ENCODE measurements at regions not wholly inside any gene's neighbourhood (a gene's known extent, or its start where the extent isn't known, plus 50 kb on each side); places are given as distances from the start of the nearest gene placed in this dataset.

GRCh38 chr2:134086594-134087219, 167.2 kb upstream of the MGAT5 start:
- Histone ChIP-seq H3K9ac (ENCODE audit: low read depth, low read length, poor library complexity, severe bottlenecking) (no peak overlapping the region), H3K79me2 (ENCODE audit: insufficient read depth, low read length) (no peaks in the 10 kb centered on the region), H3K4me1 (ENCODE audit: insufficient read depth, low read length, poor library complexity, severe bottlenecking) (no peaks in the 10 kb centered on the region), H4K20me1 (ENCODE audit: insufficient read depth, low read length, poor library complexity, severe bottlenecking) (no peaks in the 10 kb centered on the region), H3K4me3 (ENCODE audit: low read length, poor library complexity, severe bottlenecking) (no peak overlapping the region), H3K9me3 (ENCODE audit: insufficient read depth, low read depth, low read length) (no peaks in the 10 kb centered on the region), H3K36me3 (ENCODE audit: insufficient read depth, low read length) (no peaks in the 10 kb centered on the region), H3K9me2 (replicated peaks; ENCODE audit: low read depth, low read length) (no peaks in the 10 kb centered on the region), H3K4me2 (ENCODE audit: low read depth, low read length, poor library complexity, severe bottlenecking) (no peak overlapping the region), H3K27me3 (ENCODE audit: insufficient read depth, low read length, poor library complexity, severe bottlenecking) (no peaks in the 10 kb centered on the region), H2AFZ (ENCODE audit: low read length) (no peak overlapping the region), H3F3A (ENCODE audit: low read depth) (no peaks in the 10 kb centered on the region)
- no peak for TF ChIP-seq EZH2phosphoT487 (IDR thresholded peaks at IDR 0.05; ENCODE audit: borderline replicate concordance)
- no peak for TF ChIP-seq CTCF (conservative IDR thresholded peaks at IDR 0.05; ENCODE audit: low read length)

GRCh38 chr2:134087371-134087921, 166.4 kb upstream of the MGAT5 start:
- Histone ChIP-seq H3K79me2 (ENCODE audit: insufficient read depth, low read length) (no peaks in the 10 kb centered on the region), H3K36me3 (ENCODE audit: insufficient read depth, low read length) (no peaks in the 10 kb centered on the region), H3K9me3 (ENCODE audit: insufficient read depth, low read depth, low read length) (no peaks in the 10 kb centered on the region), H3F3A (ENCODE audit: low read depth) (no peaks in the 10 kb centered on the region), H3K9ac (ENCODE audit: low read depth, low read length, poor library complexity, severe bottlenecking) (no peak overlapping the region), H3K9me2 (replicated peaks; ENCODE audit: low read depth, low read length) (no peaks in the 10 kb centered on the region), H3K27me3 (ENCODE audit: insufficient read depth, low read length, poor library complexity, severe bottlenecking) (no peaks in the 10 kb centered on the region), H3K4me3 (ENCODE audit: low read length, poor library complexity, severe bottlenecking) (no peak overlapping the region), H3K4me2 (ENCODE audit: low read depth, low read length, poor library complexity, severe bottlenecking) (no peak overlapping the region), H3K4me1 (ENCODE audit: insufficient read depth, low read length, poor library complexity, severe bottlenecking) (no peaks in the 10 kb centered on the region), H4K20me1 (ENCODE audit: insufficient read depth, low read length, poor library complexity, severe bottlenecking) (no peaks in the 10 kb centered on the region), H2AFZ (ENCODE audit: low read length) (no peak overlapping the region)
- no peak for TF ChIP-seq CTCF (conservative IDR thresholded peaks at IDR 0.05; ENCODE audit: low read length)
- TF ChIP-seq EZH2phosphoT487 (IDR thresholded peaks at IDR 0.05; ENCODE audit: borderline replicate concordance) = no peak

GRCh38 chr2:134089454-134089853, 164.4 kb upstream of the MGAT5 start:
- Histone ChIP-seq H3K9ac (ENCODE audit: low read depth, low read length, poor library complexity, severe bottlenecking) (no peak overlapping the region), H3K4me3 (ENCODE audit: low read length, poor library complexity, severe bottlenecking) (no peak overlapping the region)

GRCh38 chr2:134097740-134098139, 156.1 kb upstream of the MGAT5 start:
- Histone ChIP-seq H3K4me3 (ENCODE audit: low read length, poor library complexity, severe bottlenecking) (no peak overlapping the region), H3K9ac (ENCODE audit: low read depth, low read length, poor library complexity, severe bottlenecking) (no peak overlapping the region), H3F3A (ENCODE audit: low read depth) (no peaks in the 10 kb centered on the region), H3K27me3 (ENCODE audit: insufficient read depth, low read length, poor library complexity, severe bottlenecking) (no peaks in the 10 kb centered on the region), H3K36me3 (ENCODE audit: insufficient read depth, low read length) (no peaks in the 10 kb centered on the region), H3K9me3 (ENCODE audit: insufficient read depth, low read depth, low read length) (no peaks in the 10 kb centered on the region), H3K4me1 (ENCODE audit: insufficient read depth, low read length, poor library complexity, severe bottlenecking) (no peaks in the 10 kb centered on the region), H3K79me2 (ENCODE audit: insufficient read depth, low read length) (no peaks in the 10 kb centered on the region), H4K20me1 (ENCODE audit: insufficient read depth, low read length, poor library complexity, severe bottlenecking) (no peaks in the 10 kb centered on the region), H3K4me2 (ENCODE audit: low read depth, low read length, poor library complexity, severe bottlenecking) (no peak overlapping the region), H2AFZ (ENCODE audit: low read length) (no peak overlapping the region), H3K9me2 (replicated peaks; ENCODE audit: low read depth, low read length) (no peaks in the 10 kb centered on the region)
- TF ChIP-seq EZH2phosphoT487 (IDR thresholded peaks at IDR 0.05; ENCODE audit: borderline replicate concordance) = no peak
- TF ChIP-seq CTCF (conservative IDR thresholded peaks at IDR 0.05; ENCODE audit: low read length) = no peak

More at GRCh38 chr2:134089454-134089853, 164.4 kb upstream of the MGAT5 start:
- H3K4me1 ChIP-seq (ENCODE audit: insufficient read depth, low read length, poor library complexity, severe bottlenecking) = no peaks in the 10 kb centered on the region
- no peaks in the 10 kb centered on the region for H3F3A ChIP-seq (ENCODE audit: low read depth)
- no peaks in the 10 kb centered on the region for H4K20me1 ChIP-seq (ENCODE audit: insufficient read depth, low read length, poor library complexity, severe bottlenecking)
- no peaks in the 10 kb centered on the region for H3K9me2 ChIP-seq (replicated peaks; ENCODE audit: low read depth, low read length)
- H3K79me2 ChIP-seq (ENCODE audit: insufficient read depth, low read length) = no peaks in the 10 kb centered on the region
- H2AFZ ChIP-seq (ENCODE audit: low read length) = no peak overlapping the region
- no peak for TF ChIP-seq EZH2phosphoT487 (IDR thresholded peaks at IDR 0.05; ENCODE audit: borderline replicate concordance)
- H3K9me3 ChIP-seq (ENCODE audit: insufficient read depth, low read depth, low read length) = no peaks in the 10 kb centered on the region
- H3K36me3 ChIP-seq (ENCODE audit: insufficient read depth, low read length) = no peaks in the 10 kb centered on the region
- no peaks in the 10 kb centered on the region for H3K27me3 ChIP-seq (ENCODE audit: insufficient read depth, low read length, poor library complexity, severe bottlenecking)
- no peak overlapping the region for H3K4me2 ChIP-seq (ENCODE audit: low read depth, low read length, poor library complexity, severe bottlenecking)

Measured in Loucy (cell line).